HG03097 (cell line): ENCODE measurements at regions not wholly inside any gene's neighbourhood (a gene's known extent, or its start where the extent isn't known, plus 50 kb on each side); places are given as distances from the start of the nearest gene placed in this dataset.
A peak's percentile ranks its signal among the peaks of the same experiment; 100 is the strongest.

Experiments
- ATAC-seq: cut with Tn5 transposase; IDR thresholded peaks from one replicate; pipeline ENCODE4 v1.9.1; 2021; ENCODE audit not compliant: unreplicated experiment, low FRiP score

GRCh38 chr13:80486402-80486801 lies 145.5 kb upstream of the SPRY2 start:
- no peak for ATAC-seq

DNA sequence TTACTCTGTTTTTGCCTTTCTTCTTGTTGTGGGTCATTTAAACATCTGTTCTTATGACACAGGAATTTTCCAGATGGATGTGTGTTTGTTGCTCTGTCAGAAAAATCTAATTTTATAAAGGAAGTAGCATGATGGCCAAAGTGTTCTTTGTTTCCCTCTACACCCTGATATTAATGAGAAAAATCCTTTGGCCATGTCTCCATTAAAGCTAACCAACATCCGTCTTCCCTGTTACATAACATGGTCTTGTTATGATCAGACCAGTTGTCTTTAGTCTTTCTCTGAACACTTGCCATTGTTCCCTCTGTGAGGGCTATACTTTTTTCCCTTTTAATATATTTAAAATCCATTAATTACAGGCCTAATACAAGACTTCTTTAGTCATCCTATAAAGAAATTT lies 142.2 kb upstream of the SPRY2 start:
- ATAC-seq, result no peak

GRCh38 chr13:80481588-80481987 lies 140.7 kb upstream of the SPRY2 start:
- ATAC-seq, result no peak

GRCh38 chr13:80477661-80478443 lies 136.9 kb upstream of the SPRY2 start:
- ATAC-seq, result no peak

GRCh38 chr13:80476953-80477352 lies 136.0 kb upstream of the SPRY2 start:
- ATAC-seq, result no peak

DNA sequence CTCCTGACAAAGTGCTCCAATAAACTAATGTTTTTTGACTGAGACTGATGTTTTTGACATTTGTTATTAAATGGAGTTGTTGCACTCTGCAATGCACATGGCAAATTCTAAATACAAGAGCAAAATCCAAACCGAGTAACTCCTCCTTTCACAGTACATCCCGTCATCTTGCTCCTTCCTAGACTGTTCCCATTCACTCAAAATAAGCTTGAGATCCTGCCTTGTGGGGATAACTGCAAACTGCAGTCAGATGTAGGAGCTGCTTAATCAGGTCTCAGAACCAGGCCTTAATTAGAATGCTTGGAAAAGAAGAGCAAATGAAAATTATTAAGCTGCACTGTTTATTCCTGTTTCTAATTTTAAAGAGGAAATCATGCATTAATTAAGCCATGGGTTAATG lies 134.8 kb upstream of the SPRY2 start:
- ATAC-seq, result no peak

DNA sequence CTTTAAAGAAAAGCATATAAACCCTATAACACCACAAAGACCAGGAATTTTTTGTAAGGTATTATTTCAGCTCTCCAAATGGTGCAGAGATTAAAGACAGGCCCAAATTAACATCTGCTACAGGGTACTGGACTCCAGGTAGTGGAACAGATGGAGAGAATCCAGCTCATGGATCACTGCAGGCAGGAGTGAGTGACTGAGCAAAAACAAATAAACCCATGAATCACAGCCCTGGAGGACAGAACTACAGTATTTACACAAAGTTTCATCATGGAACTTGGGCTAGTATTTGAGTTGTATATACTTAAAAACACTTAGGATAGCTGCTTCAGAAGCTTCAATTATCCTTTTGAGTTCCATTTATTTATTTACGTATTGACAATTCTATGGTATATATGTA lies 132.8 kb upstream of the SPRY2 start:
- no peak for ATAC-seq

GRCh38 chr13:80469853-80470381 lies 129.0 kb upstream of the SPRY2 start:
- ATAC-seq, result no peak

- no peak for ATAC-seq
Observed at GRCh38 chr13:80469105-80469852, 128.4 kb upstream of the SPRY2 start.

DNA sequence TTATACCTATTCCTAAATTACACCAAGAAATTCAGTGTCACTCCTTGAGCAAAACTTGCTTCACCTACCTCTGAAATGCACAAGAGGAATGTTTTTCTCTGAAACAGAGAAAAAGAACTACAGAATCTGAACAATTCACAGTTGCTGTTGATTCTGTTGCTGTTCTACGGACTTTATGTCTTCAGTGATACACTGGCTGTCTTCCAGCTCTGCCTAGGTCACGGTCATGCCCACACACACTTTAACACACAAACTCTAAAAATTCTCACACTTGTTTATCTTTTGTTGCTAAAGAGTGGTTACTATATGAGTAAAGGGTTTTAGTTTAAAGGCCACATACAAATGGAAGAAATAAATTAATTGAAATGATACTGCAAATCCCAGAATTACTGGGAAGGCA lies 124.4 kb upstream of the SPRY2 start:
- no peak for ATAC-seq

DNA sequence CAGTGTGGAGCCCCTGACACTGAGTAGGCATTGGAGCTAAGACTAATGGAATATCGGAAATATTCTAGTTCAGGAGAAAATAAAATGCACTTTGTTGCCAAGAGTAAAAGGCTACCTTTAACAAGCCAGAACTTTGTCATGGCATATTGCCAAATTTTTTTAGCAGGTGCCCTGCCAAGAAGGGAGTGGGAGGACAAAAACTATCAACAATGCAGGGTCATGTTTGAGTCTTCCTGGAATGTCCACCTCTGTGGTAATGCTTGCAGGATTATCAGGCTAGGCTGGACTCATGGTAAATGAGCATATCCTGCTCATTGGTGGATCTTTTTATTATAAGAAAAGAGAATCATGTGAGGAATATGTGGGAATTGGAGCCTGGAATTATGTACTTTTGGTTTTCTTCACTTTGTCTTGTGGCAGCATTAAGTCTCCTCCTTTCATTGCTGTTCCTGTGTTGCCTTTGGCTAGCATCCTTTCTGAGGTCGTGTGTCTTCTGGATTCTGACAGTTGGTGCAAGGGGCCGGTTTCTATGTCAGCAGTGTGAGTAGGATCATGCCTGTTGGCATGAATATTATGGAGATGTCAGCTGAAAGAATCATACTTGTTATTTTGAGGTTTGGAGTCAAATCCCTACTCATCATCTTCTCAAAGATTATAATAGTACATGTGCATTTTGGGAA lies 122.9 kb upstream of the SPRY2 start:
- no peak for ATAC-seq

- no peak for ATAC-seq
Observed at GRCh38 chr13:80462567-80462966, 121.6 kb upstream of the SPRY2 start.

DNA sequence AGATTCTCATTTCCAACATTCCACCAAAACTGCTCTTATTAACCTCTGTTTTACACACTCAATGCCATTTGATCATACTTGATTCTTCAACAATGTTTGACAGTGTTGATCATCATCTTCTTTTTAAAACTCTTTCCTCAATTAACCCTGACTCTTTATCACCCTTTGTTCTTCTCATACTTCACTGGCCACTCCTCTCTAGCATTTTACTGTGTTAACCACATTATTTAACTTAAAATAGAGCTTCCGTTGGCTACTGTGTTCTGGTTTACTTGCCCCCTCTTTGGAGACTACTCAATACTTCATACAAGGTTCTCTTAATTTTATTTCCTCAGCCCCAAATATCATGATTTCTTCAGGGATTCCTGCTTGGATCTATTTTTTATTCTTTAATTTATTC lies 121.1 kb upstream of the SPRY2 start:
- ATAC-seq, result no peak

DNA sequence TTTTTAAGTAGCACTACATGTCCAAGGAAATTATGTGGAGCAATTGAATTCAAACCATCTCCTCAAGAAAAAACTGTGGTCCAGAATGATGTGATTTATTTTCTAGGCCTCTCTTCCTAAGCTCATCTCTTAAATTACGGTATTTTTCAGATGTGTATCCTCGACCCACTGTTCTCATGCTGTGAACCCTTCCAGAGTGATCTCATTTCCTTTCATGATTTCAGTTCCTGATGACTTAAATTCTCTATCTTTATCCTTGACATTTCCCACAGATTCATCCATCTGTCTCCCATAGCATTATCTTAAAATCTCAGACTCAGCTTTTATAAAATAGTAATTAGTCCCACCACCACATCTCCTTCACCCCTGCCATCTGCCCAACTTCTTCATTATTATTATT lies 117.6 kb upstream of the SPRY2 start:
- no peak for ATAC-seq

DNA sequence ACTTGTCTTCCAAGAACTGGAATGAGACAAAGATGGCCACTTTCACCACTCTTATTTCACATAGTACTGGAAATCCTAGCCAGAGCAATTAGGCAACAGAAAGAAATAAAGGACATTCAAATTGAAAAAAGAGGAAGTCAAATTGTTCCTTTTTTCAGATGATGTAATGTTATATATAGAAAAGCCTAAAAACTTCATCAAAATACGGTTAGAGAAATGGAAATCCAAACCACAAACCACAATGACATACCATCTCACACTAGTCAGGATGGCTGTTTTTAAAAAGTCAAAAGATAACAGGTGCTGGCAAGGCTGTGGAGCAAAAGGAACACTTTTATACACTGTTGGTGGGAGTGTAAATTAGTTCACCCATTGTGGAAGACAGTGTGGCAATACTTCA lies 113.3 kb upstream of the SPRY2 start:
- ATAC-seq, result peak; percentile 82

- ATAC-seq, result no peak
Observed at GRCh38 chr13:80452279-80452678, 111.4 kb upstream of the SPRY2 start.

DNA sequence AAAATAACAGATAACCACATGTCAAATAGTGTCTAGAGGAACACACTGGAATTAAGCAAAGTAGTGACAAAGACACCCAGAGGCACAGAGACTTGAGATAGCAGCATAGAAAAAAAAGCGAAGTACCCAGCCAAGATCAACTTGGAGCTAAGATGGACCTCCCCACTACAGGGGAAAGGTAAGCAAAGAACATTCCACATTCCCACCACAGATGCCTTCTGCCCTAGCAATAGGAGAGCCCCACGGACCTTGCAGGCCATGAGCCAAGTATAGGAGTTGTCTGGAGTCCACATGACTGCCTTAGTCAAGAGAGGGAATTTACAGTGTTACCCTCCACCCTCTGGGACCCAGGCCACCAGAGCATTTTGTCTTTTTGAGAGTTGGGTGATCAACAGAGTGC lies 110.7 kb upstream of the SPRY2 start:
- no peak for ATAC-seq

DNA sequence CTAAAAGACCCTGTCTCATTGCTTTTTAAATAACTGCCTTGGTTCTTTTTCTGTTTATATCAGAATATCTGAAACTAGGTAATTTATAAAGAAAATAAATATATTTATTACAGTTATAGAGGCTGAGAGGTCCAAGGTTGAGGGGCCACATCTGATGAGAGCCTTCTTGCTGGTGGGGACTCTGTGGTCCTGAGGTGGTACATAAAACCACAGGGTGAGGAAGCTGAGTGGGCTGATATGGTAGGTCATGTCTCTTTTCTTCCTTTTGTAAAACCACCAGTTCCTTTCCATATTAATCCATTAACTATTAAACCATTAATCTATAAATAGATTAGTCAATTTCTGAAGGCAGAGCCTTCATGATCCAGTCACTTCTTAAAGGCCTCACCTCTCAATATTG lies 109.5 kb upstream of the SPRY2 start:
- ATAC-seq, result no peak

DNA sequence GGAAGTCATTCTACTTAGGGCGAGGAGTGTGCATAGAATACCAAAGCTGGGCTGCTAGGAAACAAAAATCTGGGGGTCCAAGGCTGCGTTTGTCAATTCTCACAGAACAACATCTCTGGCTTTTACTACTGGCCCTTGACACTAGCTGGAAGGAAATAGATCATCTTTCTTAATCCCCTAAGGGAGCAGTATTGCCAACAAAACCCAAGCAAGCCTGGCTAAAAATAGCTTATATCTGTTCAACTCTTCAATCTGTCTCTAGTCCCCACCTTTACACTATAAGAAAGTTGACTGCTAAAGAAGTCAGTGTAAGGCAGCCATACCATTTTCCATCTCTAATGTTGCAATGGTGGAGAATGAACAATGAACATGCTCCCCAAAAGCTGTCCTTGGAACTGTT lies 107.8 kb upstream of the SPRY2 start:
- ATAC-seq, result no peak

DNA sequence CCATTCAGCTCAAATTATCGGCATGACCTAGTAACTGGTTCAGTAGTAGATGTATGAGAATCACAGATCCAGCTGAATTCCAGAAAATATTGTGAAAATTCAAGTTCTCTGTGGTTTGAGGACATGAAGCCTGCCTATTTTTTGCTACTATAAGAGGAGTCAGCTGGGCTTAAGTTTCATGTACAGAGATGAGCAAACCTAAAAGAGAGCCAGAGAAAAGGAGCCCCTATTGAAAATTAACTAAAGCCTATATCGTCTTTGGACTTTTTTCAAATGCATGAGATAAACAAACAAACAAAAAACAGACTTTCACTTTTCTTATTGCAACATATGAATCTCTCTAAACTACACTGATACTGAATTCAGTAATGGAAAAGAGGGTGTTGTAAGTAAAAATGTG lies 106.8 kb upstream of the SPRY2 start:
- ATAC-seq, result no peak

DNA sequence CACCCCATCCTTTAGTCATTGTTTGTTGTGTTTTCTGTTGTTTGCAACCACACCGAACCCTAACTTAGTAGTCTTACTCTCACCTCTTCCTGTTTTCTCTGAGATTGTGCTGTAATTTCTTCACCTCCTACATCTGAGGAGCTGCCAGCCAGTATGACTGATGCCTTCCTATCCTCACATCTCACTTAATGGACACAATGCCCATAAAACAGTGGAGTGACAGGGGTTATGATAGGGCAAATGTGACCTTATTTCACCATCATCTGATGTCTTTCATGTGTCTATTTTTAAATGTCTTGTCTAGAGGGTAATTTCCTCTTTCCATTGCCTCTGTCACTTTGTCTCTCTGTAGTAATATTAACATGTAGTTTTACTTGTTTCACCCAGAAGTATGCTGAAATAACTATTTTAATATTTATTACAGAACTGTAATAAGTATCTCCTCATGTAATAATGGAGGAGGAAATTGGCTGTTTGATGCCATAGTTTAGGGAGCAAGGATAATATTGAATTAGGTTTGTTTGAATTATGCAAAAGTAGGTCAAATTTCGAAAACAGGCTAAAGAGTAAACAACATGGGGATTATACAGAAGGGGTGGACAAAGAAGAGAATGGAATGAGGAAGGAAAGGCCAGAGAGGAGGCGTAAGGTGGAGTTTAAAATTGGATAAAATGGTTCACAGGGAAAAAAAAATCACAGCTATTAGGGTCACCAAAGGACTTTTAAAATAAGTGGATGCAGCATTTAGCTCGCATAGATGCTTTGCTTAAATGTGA lies 103.5 kb upstream of the SPRY2 start:
- no peak for ATAC-seq
